ENCODE measurements at regions not wholly inside any gene's neighbourhood (a gene's known extent, or its start where the extent isn't known, plus 50 kb on each side); places are given as distances from the start of the nearest gene placed in this dataset.

- peaks cover 0 to 3% of the 10 kb centered on the region in 2 donors for H3K27me3 Mint-ChIP-seq
- Histone ChIP-seq H3K4me3 (ENCODE audit: low read length) (no peak overlapping the region), H3K27me3 (ENCODE audit: insufficient read depth, low read length, poor library complexity, severe bottlenecking) (no peaks in the 10 kb centered on the region), H3K9me3 (ENCODE audit: low read length) (no peaks in the 10 kb centered on the region), H3K36me3 (ENCODE audit: insufficient read depth, low read length) (no peaks in the 10 kb centered on the region), H3K4me1 (ENCODE audit: insufficient read depth, low read length) (no peaks in the 10 kb centered on the region), H3K27ac (ENCODE audit: low read depth, low read length) (no peak overlapping the region)
- DNase-seq = no peak
- no peak overlapping the region for H3K4me3 Mint-ChIP-seq
- no peaks in the 10 kb centered on the region for H3K4me1 Mint-ChIP-seq
- POLR2A ChIA-PET = no interaction called here
- H3K27ac Mint-ChIP-seq = no peak overlapping the region
- CTCF ChIA-PET = interaction anchor here (1.1 to 1.8 kb wide), 2 partner anchors 11 to 18 kb away, joined by 3 read pairs; no protein-coding TSS in a partner anchor
- H3K36me3 Mint-ChIP-seq = no peaks in the 10 kb centered on the region
- peaks cover 0 to 8% (median 0%) of the 10 kb centered on the region in 5 donors for H3K9me3 Mint-ChIP-seq
These were observed 309.7 kb downstream of the NSG2 start for GRCh38 chr5:174355208-174355612.

GRCh38 chr5:174355995-174356394 lies 310.5 kb downstream of the NSG2 start:
- Mint-ChIP-seq H3K27ac (no peak overlapping the region), H3K36me3 (no peaks in the 10 kb centered on the region), H3K4me3 (no peak overlapping the region), H3K27me3 (peaks cover 0 to 3% of the 10 kb centered on the region in 2 donors), H3K4me1 (no peaks in the 10 kb centered on the region), H3K9me3 (peaks cover 0 to 8% (median 0%) of the 10 kb centered on the region in 5 donors)
- DNase-seq = no peak
- Histone ChIP-seq H3K4me3 (ENCODE audit: low read length) (no peak overlapping the region), H3K27me3 (ENCODE audit: insufficient read depth, low read length, poor library complexity, severe bottlenecking) (no peaks in the 10 kb centered on the region), H3K27ac (ENCODE audit: low read depth, low read length) (no peak overlapping the region), H3K4me1 (ENCODE audit: insufficient read depth, low read length) (no peaks in the 10 kb centered on the region), H3K9me3 (ENCODE audit: low read length) (no peaks in the 10 kb centered on the region), H3K36me3 (ENCODE audit: insufficient read depth, low read length) (no peaks in the 10 kb centered on the region)
- ChIA-PET CTCF (interaction anchor here (1.1 to 1.8 kb wide), 2 partner anchors 11 to 19 kb away, joined by 3 read pairs; no protein-coding TSS in a partner anchor), POLR2A (no interaction called here)

DNA sequence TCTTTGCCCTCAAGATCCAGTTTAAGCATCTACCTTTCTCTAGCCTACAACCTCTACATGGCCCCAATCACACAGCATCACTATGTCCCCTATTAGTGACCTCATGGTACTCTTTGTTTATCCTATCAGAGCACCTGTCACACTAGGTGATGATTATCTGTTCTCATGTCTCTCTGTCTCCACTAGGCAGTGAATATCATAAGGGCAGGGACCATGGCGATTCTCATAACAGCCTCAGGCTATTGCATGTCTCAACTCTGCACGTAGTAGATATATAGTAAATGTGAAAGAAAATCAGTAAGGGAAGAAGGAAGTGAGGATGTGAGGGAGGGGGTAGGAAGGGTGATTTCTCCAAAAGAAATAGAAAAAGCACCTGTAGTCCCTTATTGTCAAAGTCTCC lies 311.0 kb downstream of the NSG2 start:
- POLR2A ChIA-PET = no interaction called here
- no peaks in the 10 kb centered on the region for H3K36me3 Mint-ChIP-seq
- Histone ChIP-seq H3K27ac (ENCODE audit: low read depth, low read length) (no peak overlapping the region), H3K27me3 (ENCODE audit: insufficient read depth, low read length, poor library complexity, severe bottlenecking) (no peaks in the 10 kb centered on the region), H3K4me1 (ENCODE audit: insufficient read depth, low read length) (no peaks in the 10 kb centered on the region), H3K9me3 (ENCODE audit: low read length) (no peaks in the 10 kb centered on the region), H3K36me3 (ENCODE audit: insufficient read depth, low read length) (no peaks in the 10 kb centered on the region), H3K4me3 (ENCODE audit: low read length) (no peak overlapping the region)
- H3K4me1 Mint-ChIP-seq = no peaks in the 10 kb centered on the region
- peaks cover 0 to 3% of the 10 kb centered on the region in 2 donors for H3K27me3 Mint-ChIP-seq
- no peak overlapping the region for H3K4me3 Mint-ChIP-seq
- H3K9me3 Mint-ChIP-seq = peaks cover 0 to 8% (median 0%) of the 10 kb centered on the region in 5 donors
- CTCF ChIA-PET = no interaction called here
- H3K27ac Mint-ChIP-seq = no peak overlapping the region
- DNase-seq = no peak

- Histone ChIP-seq H3K4me3 (ENCODE audit: low read length) (no peak overlapping the region), H3K4me1 (ENCODE audit: insufficient read depth, low read length) (no peaks in the 10 kb centered on the region), H3K27me3 (ENCODE audit: insufficient read depth, low read length, poor library complexity, severe bottlenecking) (no peaks in the 10 kb centered on the region), H3K27ac (ENCODE audit: low read depth, low read length) (no peak overlapping the region), H3K9me3 (ENCODE audit: low read length) (no peaks in the 10 kb centered on the region), H3K36me3 (ENCODE audit: insufficient read depth, low read length) (no peaks in the 10 kb centered on the region)
- Mint-ChIP-seq H3K36me3 (no peaks in the 10 kb centered on the region), H3K27ac (no peak overlapping the region), H3K9me3 (peaks cover 5 to 12% (median 6%) of the 10 kb centered on the region in 5 donors), H3K4me3 (no peak overlapping the region), H3K27me3 (peaks cover 0 to 3% of the 10 kb centered on the region in 2 donors), H3K4me1 (no peaks in the 10 kb centered on the region)
- ChIA-PET CTCF (no interaction called here), POLR2A (no interaction called here)
- DNase-seq = no peak
These were observed 312.8 kb downstream of the NSG2 start for GRCh38 chr5:174358276-174358675.

DNA sequence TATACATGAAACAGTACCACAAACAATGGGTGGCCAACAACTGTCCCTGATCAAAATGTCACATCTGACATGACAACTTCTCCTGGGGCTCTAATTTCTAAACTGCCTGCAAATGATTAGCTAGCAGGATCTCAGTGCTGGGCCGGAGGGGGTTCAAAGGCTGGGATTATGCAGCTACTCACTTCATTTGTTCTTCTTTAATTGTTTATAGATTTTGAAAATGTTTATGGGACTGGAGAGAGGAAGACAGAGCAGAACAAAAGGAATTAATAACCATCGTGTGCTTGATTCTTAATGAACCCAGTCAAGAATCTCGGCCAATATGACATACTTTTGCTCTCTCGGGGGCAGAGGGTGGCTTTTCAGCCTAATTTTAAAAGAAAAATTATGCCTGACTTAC lies 313.6 kb downstream of the NSG2 start:
- Histone ChIP-seq H3K9me3 (ENCODE audit: low read length) (no peaks in the 10 kb centered on the region), H3K4me3 (ENCODE audit: low read length) (no peak overlapping the region), H3K4me1 (ENCODE audit: insufficient read depth, low read length) (no peaks in the 10 kb centered on the region), H3K36me3 (ENCODE audit: insufficient read depth, low read length) (no peaks in the 10 kb centered on the region), H3K27me3 (ENCODE audit: insufficient read depth, low read length, poor library complexity, severe bottlenecking) (no peaks in the 10 kb centered on the region), H3K27ac (ENCODE audit: low read depth, low read length) (no peak overlapping the region)
- H3K36me3 Mint-ChIP-seq = no peaks in the 10 kb centered on the region
- ChIA-PET CTCF (no interaction called here), POLR2A (no interaction called here)
- DNase-seq = no peak
- H3K4me1 Mint-ChIP-seq = no peaks in the 10 kb centered on the region
- H3K27me3 Mint-ChIP-seq = peaks cover 0 to 2% of the 10 kb centered on the region in 2 donors
- no peak overlapping the region for H3K4me3 Mint-ChIP-seq
- H3K9me3 Mint-ChIP-seq = peaks cover 5 to 14% (median 6%) of the 10 kb centered on the region in 5 donors
- H3K27ac Mint-ChIP-seq = no peak overlapping the region

DNA sequence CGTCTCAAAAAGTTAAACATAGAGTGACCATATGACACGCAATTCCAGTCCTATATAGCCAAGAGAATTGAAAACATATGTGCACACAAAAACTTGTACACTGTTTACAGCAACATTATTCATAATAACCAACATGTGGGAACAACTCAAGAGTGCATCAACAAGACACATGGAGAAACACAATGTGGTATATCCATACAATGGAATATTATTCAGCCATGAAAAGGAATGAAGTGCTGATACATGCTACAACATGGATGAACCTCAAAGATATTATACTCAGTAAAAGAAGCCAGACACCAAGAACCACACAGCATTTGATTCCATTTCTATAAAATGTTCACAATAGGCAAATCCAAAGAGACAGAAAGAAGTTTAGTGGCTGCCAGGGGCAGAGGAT lies 317.0 kb downstream of the NSG2 start:
- CTCF ChIA-PET = no interaction called here
- no peaks in the 10 kb centered on the region for H3K4me1 Mint-ChIP-seq
- H3K36me3 Mint-ChIP-seq = no peaks in the 10 kb centered on the region
- no peak overlapping the region for H3K27ac ChIP-seq (ENCODE audit: low read depth, low read length)
- no peaks in the 10 kb centered on the region for H3K27me3 Mint-ChIP-seq
- H3K4me1 ChIP-seq (ENCODE audit: insufficient read depth, low read length) = no peaks in the 10 kb centered on the region
- H3K4me3 ChIP-seq (ENCODE audit: low read length) = no peak overlapping the region
- no peaks in the 10 kb centered on the region for H3K27me3 ChIP-seq (ENCODE audit: insufficient read depth, low read length, poor library complexity, severe bottlenecking)
- no peak for DNase-seq
- H3K36me3 ChIP-seq (ENCODE audit: insufficient read depth, low read length) = no peaks in the 10 kb centered on the region
- H3K9me3 Mint-ChIP-seq = peaks cover 5 to 12% (median 10%) of the 10 kb centered on the region in 5 donors
- POLR2A ChIA-PET = no interaction called here
- no peaks in the 10 kb centered on the region for H3K9me3 ChIP-seq (ENCODE audit: low read length)
- no peak overlapping the region for H3K27ac Mint-ChIP-seq
- no peak overlapping the region for H3K4me3 Mint-ChIP-seq

DNA sequence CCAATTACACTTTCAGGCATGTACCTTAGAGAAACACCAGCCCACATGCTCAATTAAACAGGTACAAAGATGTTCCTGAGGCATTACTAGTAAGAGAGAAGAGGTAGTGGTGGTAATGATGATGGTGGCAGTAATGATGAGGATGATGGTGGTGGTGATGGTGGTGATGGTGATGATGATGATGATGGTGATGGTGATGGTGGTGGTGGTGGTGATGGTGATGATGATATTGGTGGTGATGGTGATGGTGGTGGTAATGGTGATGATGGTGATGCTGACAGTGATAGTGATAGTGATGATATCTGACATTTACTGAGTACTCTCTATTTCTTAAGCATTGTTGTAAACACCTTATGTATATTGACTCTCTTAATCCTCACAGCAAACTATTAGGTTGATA lies 318.4 kb downstream of the NSG2 start:
- POLR2A ChIA-PET = no interaction called here
- H3K9me3 ChIP-seq (ENCODE audit: low read length) = no peaks in the 10 kb centered on the region
- H3K27me3 ChIP-seq (ENCODE audit: insufficient read depth, low read length, poor library complexity, severe bottlenecking) = no peaks in the 10 kb centered on the region
- Mint-ChIP-seq H3K27ac (no peak overlapping the region), H3K4me1 (no peaks in the 10 kb centered on the region), H3K36me3 (no peaks in the 10 kb centered on the region), H3K27me3 (no peaks in the 10 kb centered on the region), H3K4me3 (no peak overlapping the region), H3K9me3 (peaks cover 5 to 12% (median 10%) of the 10 kb centered on the region in 5 donors)
- H3K4me3 ChIP-seq (ENCODE audit: low read length) = no peak overlapping the region
- no peaks in the 10 kb centered on the region for H3K36me3 ChIP-seq (ENCODE audit: insufficient read depth, low read length)
- no peak overlapping the region for H3K27ac ChIP-seq (ENCODE audit: low read depth, low read length)
- CTCF ChIA-PET = no interaction called here
- no peak for DNase-seq
- no peaks in the 10 kb centered on the region for H3K4me1 ChIP-seq (ENCODE audit: insufficient read depth, low read length)

DNA sequence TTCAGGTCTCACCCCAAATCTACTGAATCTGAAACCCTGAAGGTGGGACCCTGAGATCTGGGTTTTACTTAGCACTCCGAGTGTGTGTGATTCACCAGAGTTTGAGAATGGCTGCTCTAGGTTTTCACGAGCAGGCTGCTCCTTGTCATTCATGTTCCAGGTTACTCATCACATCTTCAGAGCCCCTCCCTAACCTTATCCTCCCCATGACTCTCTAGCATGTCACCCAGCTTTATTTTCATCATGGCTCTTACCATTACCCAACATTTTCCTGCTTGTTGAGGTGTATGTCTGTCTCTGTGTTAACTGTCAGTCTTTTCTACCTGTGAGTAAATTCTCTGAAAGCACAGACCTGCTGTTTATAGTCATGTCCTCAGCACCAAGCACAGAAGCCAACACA lies 319.2 kb downstream of the NSG2 start:
- Mint-ChIP-seq H3K4me3 (no peak overlapping the region), H3K9me3 (peaks cover 5 to 12% (median 10%) of the 10 kb centered on the region in 5 donors), H3K27ac (no peak overlapping the region), H3K36me3 (no peaks in the 10 kb centered on the region), H3K4me1 (no peaks in the 10 kb centered on the region), H3K27me3 (no peaks in the 10 kb centered on the region)
- Histone ChIP-seq H3K27ac (ENCODE audit: low read depth, low read length) (no peak overlapping the region), H3K36me3 (ENCODE audit: insufficient read depth, low read length) (no peaks in the 10 kb centered on the region), H3K4me1 (ENCODE audit: insufficient read depth, low read length) (no peaks in the 10 kb centered on the region), H3K27me3 (ENCODE audit: insufficient read depth, low read length, poor library complexity, severe bottlenecking) (no peaks in the 10 kb centered on the region), H3K9me3 (ENCODE audit: low read length) (no peaks in the 10 kb centered on the region), H3K4me3 (ENCODE audit: low read length) (no peak overlapping the region)
- no peak for DNase-seq
- CTCF ChIA-PET = no interaction called here
- POLR2A ChIA-PET = no interaction called here

DNA sequence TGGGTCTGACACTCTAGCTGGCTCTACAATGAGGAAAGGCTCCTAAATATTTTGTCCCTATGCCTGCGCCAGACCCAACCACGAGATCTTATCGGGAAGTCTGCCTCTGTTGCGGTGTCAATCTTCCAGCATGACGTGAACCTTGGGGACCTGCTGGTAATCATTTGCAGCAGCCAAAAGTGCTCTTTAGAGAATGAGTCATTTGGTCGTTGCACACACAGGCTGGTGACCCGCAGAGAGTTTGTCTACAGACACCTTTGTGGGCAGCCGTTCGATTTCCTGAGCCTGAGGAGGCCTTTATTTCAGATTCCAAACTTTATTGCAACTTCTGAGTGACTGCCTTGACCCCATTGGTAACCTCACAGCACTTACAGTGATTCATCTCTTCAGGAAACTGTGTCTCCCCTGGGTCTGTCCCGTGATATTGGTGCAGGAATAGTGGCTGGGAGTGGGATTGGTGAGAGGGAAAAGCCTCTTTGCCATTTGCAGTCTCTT lies 326.1 kb downstream of the NSG2 start:
- Histone ChIP-seq H3K9me3 (ENCODE audit: low read length) (no peaks in the 10 kb centered on the region), H3K27ac (ENCODE audit: low read depth, low read length) (no peak overlapping the region), H3K27me3 (ENCODE audit: insufficient read depth, low read length, poor library complexity, severe bottlenecking) (no peaks in the 10 kb centered on the region), H3K4me3 (ENCODE audit: low read length) (no peak overlapping the region), H3K36me3 (ENCODE audit: insufficient read depth, low read length) (no peaks in the 10 kb centered on the region), H3K4me1 (ENCODE audit: insufficient read depth, low read length) (no peaks in the 10 kb centered on the region)
- POLR2A ChIA-PET = no interaction called here
- Mint-ChIP-seq H3K9me3 (peaks cover 0 to 3% (median 0%) of the 10 kb centered on the region in 5 donors), H3K36me3 (no peaks in the 10 kb centered on the region), H3K4me1 (no peaks in the 10 kb centered on the region), H3K27ac (no peak overlapping the region), H3K27me3 (peaks cover 0 to 3% of the 10 kb centered on the region in 2 donors), H3K4me3 (no peak overlapping the region)
- CTCF ChIA-PET = no interaction called here
- no peak for DNase-seq
